Hematopoietic multipotent progenitor cell treated with erythropoietin and hydrocortisone succinate and interleukin-3 and kit ligand, for 15 days (in vitro differentiated cells): ENCODE measurements at regions not wholly inside any gene's neighbourhood (a gene's known extent, or its start where the extent isn't known, plus 50 kb on each side); places are given as distances from the start of the nearest gene placed in this dataset.

ENCODE experiments used
- DNase-seq: peaks from one replicate; pipeline ENCODE4 v3.0.0-alpha.2; 2015; ENCODE audit warnings: low spot score

- no peak for DNase-seq
These were observed 387.2 kb downstream of the TRIB2 start for GRCh38 chr2:13103778-13104493.

- no peak for DNase-seq
These were observed 388.0 kb downstream of the TRIB2 start for GRCh38 chr2:13104723-13105122.

GRCh38 chr2:13106302-13106701, 389.6 kb downstream of the TRIB2 start:
- no peak for DNase-seq

- no peak for DNase-seq
These were observed 392.8 kb downstream of the TRIB2 start for GRCh38 chr2:13109516-13109915.

GRCh38 chr2:13110825-13111224, 394.1 kb downstream of the TRIB2 start:
- DNase-seq = no peak

GRCh38 chr2:13113002-13113401, 396.3 kb downstream of the TRIB2 start:
- no peak for DNase-seq

GRCh38 chr2:13114391-13114790, 397.7 kb downstream of the TRIB2 start:
- no peak for DNase-seq

- no peak for DNase-seq
These were observed 398.9 kb downstream of the TRIB2 start for GRCh38 chr2:13115643-13116042.

GRCh38 chr2:13121096-13121495, 404.4 kb downstream of the TRIB2 start:
- DNase-seq = no peak

- DNase-seq = no peak
These were observed 411.4 kb downstream of the TRIB2 start for GRCh38 chr2:13128139-13128538.

GRCh38 chr2:13135369-13135768, 418.6 kb downstream of the TRIB2 start:
- no peak for DNase-seq

- no peak for DNase-seq
These were observed 419.1 kb downstream of the TRIB2 start for GRCh38 chr2:13135856-13136255.

GRCh38 chr2:13137679-13138078, 420.9 kb downstream of the TRIB2 start:
- DNase-seq = no peak

- no peak for DNase-seq
These were observed 424.6 kb downstream of the TRIB2 start for GRCh38 chr2:13141315-13141714.

- DNase-seq = no peak
These were observed 426.7 kb downstream of the TRIB2 start for GRCh38 chr2:13143451-13143850.

GRCh38 chr2:13156916-13157315, 440.2 kb downstream of the TRIB2 start:
- no peak for DNase-seq

- DNase-seq = no peak
These were observed 441.7 kb downstream of the TRIB2 start for GRCh38 chr2:13158466-13158865.

GRCh38 chr2:13180729-13181128, 464.0 kb downstream of the TRIB2 start:
- no peak for DNase-seq

GRCh38 chr2:13193075-13193474, 476.3 kb downstream of the TRIB2 start:
- DNase-seq = no peak

GRCh38 chr2:13193900-13194299, 477.2 kb downstream of the TRIB2 start:
- no peak for DNase-seq

- no peak for DNase-seq
These were observed 478.5 kb downstream of the TRIB2 start for GRCh38 chr2:13195270-13195669.

GRCh38 chr2:13197248-13197647, 480.5 kb downstream of the TRIB2 start:
- no peak for DNase-seq

- no peak for DNase-seq
These were observed 485.2 kb downstream of the TRIB2 start for GRCh38 chr2:13201924-13202323.

GRCh38 chr2:13212115-13212514, 495.4 kb downstream of the TRIB2 start:
- DNase-seq = no peak
